HK-2 (cell line): ENCODE measurements at regions not wholly inside any gene's neighbourhood (a gene's known extent, or its start where the extent isn't known, plus 50 kb on each side); places are given as distances from the start of the nearest gene placed in this dataset.
A peak's percentile ranks its signal among the peaks of the same experiment; 100 is the strongest.
"Not testable (repeated sequence)": the region's sequence is repeated elsewhere in the genome, so short reads cannot be mapped to it uniquely, and the experiment has no call there.

Source experiments
- DNase-seq: peaks from one replicate; pipeline ENCODE4 v3.0.0-alpha.2; 2018; ENCODE audit not compliant: unreplicated experiment

DNA sequence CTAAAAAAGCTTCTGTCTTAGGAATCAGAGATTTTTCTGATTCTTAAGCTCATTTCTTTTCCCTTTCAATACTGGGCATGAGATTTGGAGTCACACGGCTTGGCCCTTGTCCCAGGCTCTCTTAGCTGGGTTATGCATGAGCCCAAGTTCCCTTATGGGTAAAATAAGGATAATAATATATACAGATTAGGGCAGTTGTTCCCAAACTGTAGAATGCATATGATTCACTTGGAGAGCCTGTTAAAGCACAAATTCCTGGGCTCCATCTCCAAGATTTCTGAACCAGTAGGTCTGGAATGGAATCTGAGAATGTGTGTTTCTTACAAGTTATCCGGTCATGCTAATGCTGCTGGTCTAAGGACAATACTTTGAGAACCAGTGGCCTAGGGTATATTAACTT is 154.0 kb downstream of the REEP3 start:
- DNase-seq = no peak

DNA sequence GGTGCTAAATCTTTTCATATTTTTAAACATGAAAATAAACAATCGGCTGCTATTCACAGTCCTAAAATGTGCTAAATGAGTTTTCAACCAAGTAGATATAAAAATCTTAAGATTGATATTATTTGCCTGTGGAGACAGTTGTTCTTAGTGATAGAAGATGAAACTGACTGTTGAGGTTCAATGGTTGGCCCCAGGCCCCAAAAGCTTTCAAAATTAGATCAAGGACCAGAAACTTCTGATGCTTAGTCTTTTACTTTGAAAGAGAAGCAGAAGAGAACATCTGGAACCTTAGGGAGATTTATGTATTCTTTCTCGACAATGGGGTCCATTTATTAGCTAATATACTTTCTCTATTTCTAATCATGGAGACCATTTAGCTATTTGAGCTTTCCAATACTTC is 155.8 kb downstream of the REEP3 start:
- DNase-seq = no peak

DNA sequence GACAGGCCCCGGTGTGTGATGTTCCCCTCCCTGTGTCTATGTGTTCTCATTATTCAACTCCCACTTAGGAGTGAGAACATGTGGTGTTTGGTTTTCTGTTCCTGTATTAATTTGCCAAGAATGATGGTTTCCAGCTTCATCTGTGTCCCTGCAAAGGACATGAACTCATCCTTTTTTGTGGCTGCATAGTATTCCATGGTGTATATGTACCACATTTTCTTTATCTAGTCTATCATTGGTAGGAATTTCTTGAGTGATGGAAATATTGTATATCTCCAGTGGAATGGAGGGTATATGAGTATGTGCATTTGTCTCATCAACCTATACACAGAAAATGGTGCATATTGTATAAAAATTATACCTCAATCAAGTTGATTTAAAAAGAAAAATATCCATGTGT is 159.3 kb downstream of the REEP3 start:
- not testable (repeated sequence) for DNase-seq

DNA sequence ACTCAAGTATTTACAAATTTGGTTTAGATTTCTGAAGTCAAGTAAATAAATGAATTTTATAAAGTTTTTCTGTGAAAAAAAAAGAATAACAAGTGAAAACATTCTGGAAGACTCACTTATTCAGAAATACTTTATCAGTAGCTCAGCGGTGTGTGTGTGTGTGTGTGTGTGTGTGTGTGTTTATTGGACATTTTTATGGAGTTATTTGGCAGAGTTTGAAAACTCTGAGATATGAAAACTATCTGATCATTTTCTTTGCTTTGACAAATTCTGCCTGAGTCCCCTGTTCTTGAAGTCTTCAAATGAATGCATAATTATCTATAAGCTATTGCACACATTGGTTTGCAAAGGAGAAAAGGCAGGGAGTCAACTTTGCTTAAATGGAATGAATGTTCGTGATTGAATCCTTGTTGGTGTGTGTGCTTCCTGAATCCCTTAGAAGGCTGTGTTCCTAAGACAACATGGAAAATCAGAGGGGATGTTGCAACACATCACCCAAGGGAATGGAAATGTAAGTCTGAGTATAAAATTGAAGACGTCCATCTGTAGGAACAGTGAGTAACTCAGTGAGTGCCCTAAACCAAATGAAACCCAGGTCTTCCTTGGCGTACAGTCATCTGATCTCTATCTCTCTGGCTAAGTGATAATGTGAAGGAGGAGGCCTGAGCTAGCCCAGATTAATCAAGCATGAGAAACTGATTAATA is 160.9 kb downstream of the REEP3 start:
- no peak for DNase-seq

DNA sequence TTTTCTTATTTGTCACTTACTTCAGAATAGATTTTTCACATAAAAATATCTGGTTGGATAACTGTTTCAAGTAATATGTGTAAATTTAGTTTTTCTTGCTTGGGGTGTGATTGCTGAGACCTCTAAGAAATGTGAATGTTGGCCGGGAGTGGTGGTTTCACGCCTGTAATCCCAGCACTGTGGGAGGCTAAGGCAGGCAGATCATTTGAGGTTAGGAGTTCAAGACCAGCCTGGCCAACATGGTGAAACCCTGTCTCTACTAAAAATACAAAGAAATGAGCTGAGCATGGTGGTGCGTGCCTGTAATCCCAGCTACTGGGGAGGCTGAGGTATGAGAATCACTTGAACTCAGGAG is 161.5 kb downstream of the REEP3 start:
- DNase-seq = not testable (repeated sequence)

DNA sequence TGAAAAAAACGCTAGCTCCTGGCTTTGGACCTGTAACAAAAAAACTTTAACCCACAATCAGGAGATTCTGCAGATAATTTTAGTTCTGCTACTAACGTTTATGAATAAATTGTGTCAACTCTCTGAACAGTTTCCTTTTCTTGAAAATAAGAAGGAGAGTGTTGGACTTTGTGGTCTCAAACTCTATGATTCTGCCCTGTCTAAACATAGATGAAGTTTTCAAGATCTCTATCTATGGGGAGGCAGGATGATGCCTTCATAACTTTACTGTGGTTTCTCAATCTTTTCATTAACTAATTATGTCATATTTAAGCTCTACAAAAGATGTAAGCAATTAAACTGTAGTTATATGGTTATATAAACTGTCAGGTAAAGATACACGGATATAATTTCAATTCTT is 162.0 kb downstream of the REEP3 start:
- DNase-seq = no peak

DNA sequence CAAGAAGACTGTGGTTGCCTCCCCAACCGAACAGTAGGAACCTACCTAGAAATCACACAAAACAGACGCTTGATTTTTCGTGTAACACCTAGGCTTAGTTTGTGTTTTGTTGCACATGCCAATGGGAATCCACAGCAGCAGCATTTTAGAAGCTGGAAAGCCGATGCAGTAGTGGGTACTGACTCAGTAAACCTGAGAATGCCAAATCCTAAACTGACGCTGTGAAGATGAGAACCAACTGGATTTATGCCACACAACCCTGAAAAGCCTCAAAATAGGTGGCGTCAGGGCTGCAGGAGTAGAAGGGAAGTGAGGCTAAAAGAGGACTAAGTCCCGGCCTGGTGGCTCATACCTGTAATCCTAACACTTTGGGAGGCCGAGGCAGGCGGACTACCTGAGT is 162.5 kb downstream of the REEP3 start:
- DNase-seq = no peak

DNA sequence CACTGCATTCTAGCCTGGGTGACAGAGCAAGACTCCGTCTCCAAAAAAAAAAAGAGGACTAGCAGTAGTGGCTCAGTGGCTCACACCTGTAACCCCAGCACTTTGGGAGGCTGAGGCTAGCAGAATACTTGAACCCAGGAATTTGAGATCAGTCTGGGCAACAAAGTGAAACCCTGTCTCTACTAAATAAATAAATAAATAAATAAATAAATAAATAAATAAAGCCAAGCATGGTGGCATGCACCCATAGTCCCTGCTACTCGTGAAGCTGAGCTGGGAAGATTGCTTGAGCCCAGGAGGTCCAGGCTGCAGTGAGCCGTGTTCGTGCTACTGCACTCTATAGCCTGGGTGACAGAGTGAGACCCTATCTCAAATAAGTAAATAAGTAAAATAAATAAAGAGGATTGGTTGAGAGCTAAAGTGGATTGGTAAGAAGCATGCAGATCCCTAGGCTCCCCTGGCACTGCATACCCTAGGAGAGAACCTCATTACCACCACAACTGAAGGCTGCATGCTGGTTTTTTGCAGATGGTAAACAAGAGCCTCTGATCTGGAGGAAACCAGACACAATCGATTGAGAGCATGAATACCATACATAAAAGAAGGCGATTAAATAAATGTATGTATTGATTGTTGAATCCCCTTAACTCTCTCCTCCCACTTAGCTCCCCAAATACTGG is 163.2 kb downstream of the REEP3 start:
- DNase-seq = no peak

DNA sequence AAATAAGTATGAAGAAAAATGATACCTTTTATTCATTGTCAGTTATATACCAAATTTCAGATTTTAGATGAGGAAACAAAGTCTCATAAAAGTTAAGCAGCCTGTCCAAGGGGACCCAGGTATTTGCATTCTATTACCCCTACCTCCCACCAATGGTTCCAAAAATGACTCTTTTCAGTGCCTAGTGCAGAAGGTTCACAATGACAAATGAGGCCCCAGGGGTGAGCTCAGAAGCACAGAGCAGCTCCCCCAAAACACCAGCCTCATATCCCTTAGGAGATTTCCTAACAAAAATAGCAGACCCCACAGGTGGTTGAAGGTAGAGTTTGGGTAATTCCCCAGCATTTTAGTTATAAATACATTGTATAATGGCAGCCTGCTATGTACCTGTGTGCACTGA is 168.6 kb downstream of the REEP3 start:
- DNase-seq = no peak

DNA sequence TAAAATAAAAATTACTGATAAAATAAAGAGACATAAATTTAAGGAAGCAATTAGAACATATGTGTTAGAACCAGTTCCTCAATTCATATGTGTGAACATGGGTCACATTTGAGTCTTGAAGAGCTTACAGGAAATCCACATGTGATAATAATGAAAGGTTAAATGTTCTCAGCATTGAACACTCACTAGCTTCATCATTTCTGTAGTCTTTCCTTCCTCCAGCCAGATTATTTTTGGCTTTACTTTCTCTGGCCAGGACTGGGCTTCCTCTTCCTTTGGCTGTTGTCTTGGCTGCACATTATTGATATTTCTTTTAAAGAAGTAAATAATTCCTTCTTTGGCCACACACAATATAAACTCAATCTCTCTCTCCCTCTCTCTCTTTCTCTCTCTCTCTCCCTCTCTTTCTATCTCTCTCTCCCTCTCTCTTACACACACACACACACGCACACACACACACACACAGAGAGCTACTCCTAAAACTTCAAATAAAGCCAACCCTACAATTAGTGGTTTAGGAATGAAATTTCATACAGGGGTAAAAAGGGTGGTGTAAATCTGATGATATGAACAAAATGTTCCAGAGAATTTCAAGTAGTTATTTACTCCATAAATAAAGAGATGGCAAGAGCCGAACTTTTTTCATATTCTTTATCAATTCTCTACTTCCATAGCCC is 171.2 kb downstream of the REEP3 start:
- no peak for DNase-seq

DNA sequence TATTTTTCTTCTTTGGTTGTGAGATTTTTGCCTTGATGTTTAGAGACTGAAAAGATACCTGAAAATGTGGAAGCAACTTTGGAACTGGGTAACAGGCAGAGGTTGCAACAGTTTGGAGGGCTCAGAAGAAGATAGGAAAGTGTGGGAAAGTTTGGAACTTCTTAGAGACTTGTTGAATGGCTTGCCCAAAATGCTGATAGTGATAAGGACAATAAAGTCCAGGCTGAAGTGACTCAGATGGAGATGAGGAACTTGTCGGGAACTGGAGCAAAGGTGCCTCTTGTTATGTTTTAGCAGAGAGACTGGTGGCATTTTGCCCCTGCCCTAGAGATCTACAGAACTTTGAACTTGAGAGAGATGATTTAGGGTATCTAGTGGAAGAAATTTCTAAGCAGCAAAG is 171.8 kb downstream of the REEP3 start:
- DNase-seq = not testable (repeated sequence)

DNA sequence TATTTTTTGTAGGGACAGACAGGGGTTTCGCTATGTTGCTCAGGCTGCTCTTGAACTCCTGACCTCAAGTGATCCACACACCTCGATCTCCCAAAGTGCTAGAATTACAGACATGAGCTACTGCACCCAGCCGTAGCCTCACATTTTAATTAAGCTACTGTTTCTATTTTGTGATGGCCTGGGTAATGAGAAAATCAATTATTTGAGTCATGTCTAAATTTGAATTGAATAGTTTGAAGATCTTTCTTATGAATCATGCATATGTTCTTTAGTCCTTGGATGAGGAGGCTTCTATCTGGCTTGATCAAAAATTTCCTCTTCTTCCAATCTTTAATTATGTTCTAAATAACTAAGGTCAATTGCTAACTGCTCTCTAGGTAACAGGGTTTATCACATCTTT is 175.0 kb downstream of the REEP3 start:
- DNase-seq = no peak

DNA sequence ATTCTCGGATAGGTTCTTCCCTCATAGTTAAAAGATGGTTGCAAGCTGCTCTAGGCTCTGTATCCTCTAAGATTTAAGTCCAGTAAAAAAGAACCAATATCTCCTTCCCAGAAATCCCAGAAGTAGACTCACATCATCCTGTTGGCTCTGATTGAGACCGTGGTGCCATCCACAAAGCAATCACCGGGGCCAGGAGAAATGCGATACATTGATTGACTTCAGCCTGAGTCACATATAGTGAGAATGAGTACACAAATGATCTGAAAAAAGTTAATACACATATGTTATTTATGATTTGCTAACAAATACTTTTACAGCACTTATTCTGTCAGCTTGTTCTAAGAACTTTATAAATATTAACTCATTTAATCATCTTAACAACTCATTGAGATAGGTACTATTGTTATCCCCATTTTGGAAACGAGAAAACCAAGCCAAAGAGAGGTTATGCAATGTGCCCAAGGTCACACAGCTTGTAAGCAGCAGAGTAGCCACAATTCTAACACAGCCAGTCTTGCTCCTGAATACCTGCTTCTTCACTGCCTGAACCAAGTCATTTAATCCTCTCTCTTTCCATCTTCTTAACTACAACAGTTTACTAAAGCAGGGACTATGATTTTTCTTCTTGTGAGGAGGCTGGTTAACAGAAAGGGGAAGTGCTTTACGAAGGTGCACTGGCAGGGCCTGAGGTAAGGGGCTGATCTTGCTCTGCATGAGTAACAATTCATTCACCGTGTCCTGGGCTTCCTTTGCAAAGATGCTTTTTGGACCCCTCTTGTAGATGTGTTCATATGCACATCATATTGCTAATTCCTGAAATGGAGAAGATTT is 177.0 kb downstream of the REEP3 start:
- DNase-seq = no peak

DNA sequence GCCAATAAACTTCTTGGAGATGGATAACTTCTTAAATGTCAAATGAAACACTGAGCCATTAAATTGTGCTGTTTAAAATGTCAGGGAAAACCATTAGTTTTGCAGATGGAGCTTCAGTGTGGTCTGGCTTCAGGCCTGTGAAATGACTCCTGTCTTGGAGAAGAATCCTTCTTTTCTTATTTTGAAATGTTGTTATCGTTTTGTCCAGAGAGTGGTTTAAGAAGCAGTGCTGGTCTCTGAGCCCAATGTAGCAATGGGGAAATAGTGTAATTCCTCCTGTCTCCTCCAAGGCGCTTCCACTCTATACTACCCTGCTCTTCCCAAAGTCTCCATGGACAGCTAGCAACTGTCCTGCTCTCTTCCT is 177.6 kb downstream of the REEP3 start:
- no peak for DNase-seq

DNA sequence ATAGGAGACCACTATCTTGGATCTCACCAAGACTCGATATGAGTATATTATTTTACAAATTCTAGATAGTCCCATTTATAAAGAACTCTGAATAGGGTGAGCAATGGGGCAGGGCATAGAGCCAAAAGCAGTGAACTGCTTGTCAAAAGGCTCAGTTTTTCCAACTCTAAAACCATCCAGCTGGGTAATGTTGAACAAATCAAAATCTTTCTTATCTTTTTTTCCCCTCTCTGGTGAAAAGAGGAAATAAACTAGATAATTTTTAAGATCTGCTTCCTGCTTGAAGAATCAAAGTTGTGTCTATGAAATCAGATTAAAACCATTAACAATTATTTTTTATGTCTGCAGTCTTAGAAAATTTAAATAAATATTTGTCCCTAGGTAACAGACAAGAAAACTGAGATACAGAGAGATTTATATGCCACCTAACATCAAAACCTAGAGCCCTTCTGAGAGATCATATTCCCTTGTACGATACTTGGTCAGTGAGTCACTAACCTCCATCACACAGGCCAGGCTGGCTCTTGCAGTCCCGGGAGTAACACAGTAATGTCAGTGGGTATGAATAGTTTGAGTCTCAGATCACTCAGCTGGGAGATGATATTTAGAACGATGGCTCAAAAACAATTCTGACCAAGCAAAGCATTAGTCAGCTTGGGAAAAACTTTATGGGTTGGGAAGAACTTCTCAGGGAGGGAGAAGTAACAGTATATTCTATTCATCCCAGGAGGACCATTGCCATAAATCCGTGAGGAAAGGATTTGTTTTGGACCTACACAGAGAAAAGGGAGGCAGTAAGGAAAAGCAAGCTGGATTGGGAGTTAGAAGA is 178.8 kb downstream of the REEP3 start:
- peak; percentile 61 for DNase-seq

DNA sequence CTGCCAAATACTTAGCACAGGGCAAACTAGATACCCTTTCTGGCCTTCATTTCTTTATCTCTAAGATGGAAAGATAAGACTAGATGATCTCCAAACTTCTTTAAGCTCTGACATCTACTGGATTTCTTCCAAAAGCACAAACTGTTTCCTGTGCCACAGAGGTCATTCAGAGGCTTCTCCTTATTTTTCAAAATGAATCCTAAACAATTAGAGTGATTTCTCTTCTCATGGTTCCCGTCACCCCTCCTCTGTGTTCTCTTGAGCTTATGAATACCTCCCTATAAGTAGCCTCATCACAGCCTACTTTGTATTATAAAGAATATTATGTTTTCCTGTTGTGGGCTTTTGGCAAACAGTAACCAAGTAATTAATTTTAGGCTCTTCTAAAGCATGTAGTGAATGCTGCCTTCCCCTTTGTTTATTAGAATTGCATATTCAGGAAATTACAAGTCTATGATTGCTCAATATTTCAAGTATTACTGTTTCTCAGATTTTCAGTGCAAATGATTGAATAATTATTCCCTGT is 179.5 kb downstream of the REEP3 start:
- DNase-seq = no peak

DNA sequence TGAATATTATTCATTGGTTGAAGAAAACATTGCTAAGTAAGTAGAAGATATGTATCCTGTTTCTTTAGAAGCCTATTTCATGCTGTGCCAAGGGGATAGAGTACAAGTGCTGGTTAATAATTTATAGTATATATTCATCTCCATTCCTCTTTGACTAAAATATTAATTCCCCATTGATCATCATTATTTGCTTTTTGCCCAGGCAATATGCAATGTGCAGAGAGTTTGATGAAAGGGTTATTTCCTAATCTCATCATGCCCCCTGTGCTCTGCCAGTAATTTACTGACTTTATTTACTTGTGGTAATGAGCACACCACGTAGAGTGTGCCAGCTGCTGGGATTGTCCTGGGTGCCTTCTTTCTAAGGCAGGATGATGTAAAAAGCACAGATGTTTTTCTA is 180.9 kb downstream of the REEP3 start:
- DNase-seq = no peak

DNA sequence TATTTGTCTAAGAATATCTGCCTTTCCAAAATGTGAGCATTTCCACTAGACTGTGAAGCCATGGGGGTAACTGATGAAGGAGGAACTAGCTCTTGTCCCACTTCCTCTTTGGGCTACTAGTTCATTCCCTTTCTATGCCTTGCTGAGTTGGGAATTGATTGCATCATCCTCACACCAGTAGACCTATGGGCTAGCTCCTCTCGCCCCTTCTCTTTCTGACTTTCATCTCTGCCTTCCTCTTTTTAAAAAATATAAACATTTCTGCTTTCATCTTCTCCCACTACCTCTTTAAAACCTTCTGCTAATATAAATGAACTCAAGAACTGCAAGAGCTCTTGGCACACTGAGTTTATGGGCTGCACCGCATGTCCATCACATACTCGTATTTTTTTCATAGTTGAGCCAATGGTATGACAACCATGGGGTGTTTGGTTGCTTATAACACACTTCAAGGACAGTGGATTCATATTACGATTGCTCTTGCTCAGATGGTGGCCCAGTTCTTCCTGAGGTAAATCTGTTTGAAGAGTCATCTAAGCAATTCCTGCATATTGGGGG is 182.0 kb downstream of the REEP3 start:
- DNase-seq = no peak

DNA sequence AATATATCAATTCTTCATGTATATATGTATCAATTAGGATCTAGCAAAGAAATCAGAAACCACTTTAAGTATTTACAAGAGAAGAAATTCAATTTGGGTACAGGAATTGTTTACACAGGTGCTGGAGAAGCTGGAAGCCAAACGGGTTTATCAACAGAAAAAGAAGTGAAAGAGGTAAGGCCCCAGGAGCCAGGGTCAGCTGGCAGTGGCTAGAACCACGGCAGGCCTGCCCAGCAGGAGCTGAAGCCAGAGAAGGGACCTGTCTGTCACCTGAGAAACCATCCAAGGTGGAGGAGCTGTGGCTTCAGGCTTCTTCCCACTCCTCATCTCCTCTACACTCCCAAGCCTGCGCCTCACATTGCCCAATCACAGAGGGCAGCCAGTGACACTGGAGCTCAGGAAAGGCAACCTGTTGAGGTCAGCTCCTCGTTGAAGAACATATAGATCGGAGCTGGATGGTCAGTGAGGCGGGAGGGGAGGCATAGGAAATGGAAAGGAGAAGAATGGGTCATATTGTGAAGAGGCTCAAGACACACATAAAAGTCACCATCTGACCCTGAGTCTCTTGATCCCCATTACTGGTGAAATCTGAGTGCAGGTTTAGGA is 182.6 kb downstream of the REEP3 start:
- DNase-seq = no peak

DNA sequence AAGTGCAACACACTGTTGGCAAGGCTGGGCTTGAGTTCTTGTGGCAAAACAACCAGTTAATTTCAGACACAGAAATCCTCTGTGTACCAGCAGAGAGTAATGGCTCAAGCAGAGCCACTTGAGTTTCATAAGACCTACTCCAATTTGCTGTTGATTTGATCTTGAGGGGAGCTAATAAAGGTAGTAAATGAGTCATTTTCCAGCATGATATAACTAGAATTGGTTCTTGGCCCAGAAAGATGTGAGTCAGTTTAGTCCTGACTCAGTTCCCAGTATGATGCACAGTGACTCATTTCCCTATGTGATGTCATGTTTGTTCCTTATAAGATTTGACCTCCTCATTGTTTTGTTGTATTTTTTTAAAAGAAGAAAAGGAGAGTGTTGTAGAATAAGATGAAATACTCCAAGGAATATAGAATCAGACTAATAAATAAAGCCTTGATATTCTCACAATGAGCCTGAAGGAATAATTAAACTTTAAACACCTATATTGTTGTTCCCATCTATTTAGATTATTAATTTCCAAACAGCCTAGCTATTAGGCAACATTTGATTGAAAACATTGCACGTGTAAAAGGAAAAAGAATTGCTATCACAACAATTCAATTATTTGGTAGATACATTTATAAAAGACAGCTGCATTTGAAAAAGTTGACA is 186.2 kb downstream of the REEP3 start:
- DNase-seq = no peak
